H9 (cell line): ENCODE measurements at regions not wholly inside any gene's neighbourhood (a gene's known extent, or its start where the extent isn't known, plus 50 kb on each side); places are given as distances from the start of the nearest gene placed in this dataset.

Source experiments
- DNase-seq: peaks from one replicate; pipeline ENCODE4 v3.0.0-alpha.2; 2017
- H2AFZ ChIP-seq: one replicate; pipeline ENCODE4 v1.6.1; 2013; ENCODE audit warnings: mild to moderate bottlenecking, low read length, control low read depth, moderate library complexity
- H2AK5ac ChIP-seq: 2 replicates; pipeline ENCODE4 v1.6.1; 2013; ENCODE audit warnings: low read length, control low read depth, mixed read lengths; ENCODE audit not compliant: insufficient read length
- H2BK120ac ChIP-seq: one replicate; pipeline ENCODE4 v1.6.1; 2013; ENCODE audit warnings: low read depth, mild to moderate bottlenecking, low read length, control low read depth, inconsistent platforms; ENCODE audit not compliant: poor library complexity, severe bottlenecking
- H2BK12ac ChIP-seq: 2 replicates; pipeline ENCODE4 v1.6.1; 2013; ENCODE audit warnings: low read length, control low read depth, mixed read lengths, low read depth; ENCODE audit not compliant: insufficient read length
- H2BK15ac ChIP-seq: 2 replicates; pipeline ENCODE4 v1.6.1; 2013; ENCODE audit warnings: low read depth, low read length, control low read depth
- H2BK20ac ChIP-seq: one replicate; pipeline ENCODE4 v1.6.1; 2013; ENCODE audit warnings: low read depth, mild to moderate bottlenecking, low read length, control low read depth, inconsistent platforms; ENCODE audit not compliant: poor library complexity, severe bottlenecking
- H2BK5ac ChIP-seq: 2 replicates; pipeline ENCODE4 v1.6.1; 2013; ENCODE audit warnings: low read length, control low read depth, mixed read lengths; ENCODE audit not compliant: insufficient read length
- H3K14ac ChIP-seq: 2 replicates; pipeline ENCODE4 v1.6.1; 2013; ENCODE audit warnings: low read length, control low read depth; ENCODE audit not compliant: insufficient read depth
- H3K18ac ChIP-seq: 2 replicates; pipeline ENCODE4 v1.6.1; 2013; ENCODE audit warnings: low read depth, mild to moderate bottlenecking, mixed read lengths, low read length, control low read depth; ENCODE audit not compliant: insufficient read length
- H3K23ac ChIP-seq: 2 replicates; pipeline ENCODE4 v1.6.1; 2013; ENCODE audit warnings: low read length, control low read depth, mixed read lengths, low read depth; ENCODE audit not compliant: insufficient read length
- H3K23me2 ChIP-seq: 2 replicates; pipeline ENCODE4 v1.6.1; 2013; ENCODE audit warnings: low read depth, mild to moderate bottlenecking, mixed read lengths, low read length, control low read depth; ENCODE audit not compliant: insufficient read length, poor library complexity, severe bottlenecking
- H3K27ac ChIP-seq: 2 replicates; pipeline ENCODE4 v1.5.1; 2013; ENCODE audit warnings: low read length, control low read depth, mixed read lengths, low read depth; ENCODE audit not compliant: insufficient read length
- H3K27me3 ChIP-seq: 2 replicates; pipeline ENCODE4 v1.6.1; 2013; ENCODE audit warnings: low read length, control low read depth, inconsistent platforms; ENCODE audit not compliant: insufficient read depth
- H3K4ac ChIP-seq: 2 replicates; pipeline ENCODE4 v1.6.1; 2013; ENCODE audit warnings: low read depth, mild to moderate bottlenecking, control low read depth, inconsistent platforms, low read length, moderate library complexity
- H3K4me1 ChIP-seq: 2 replicates; pipeline ENCODE4 v1.6.1; 2013; ENCODE audit warnings: low read length, control low read depth, inconsistent platforms; ENCODE audit not compliant: insufficient read depth
- H3K4me2 ChIP-seq: 2 replicates; pipeline ENCODE4 v1.6.1; 2013; ENCODE audit warnings: low read length, control low read depth, mixed read lengths; ENCODE audit not compliant: insufficient read length, insufficient read depth
- H3K56ac ChIP-seq: 2 replicates; pipeline ENCODE4 v1.6.1; 2013; ENCODE audit warnings: low read depth, mild to moderate bottlenecking, mixed read lengths, low read length, control low read depth; ENCODE audit not compliant: insufficient read length
- H3K79me1 ChIP-seq: 2 replicates; pipeline ENCODE4 v1.6.1; 2013; ENCODE audit warnings: low read depth, mild to moderate bottlenecking, moderate library complexity, low read length, control low read depth, inconsistent platforms; ENCODE audit not compliant: insufficient read depth, poor library complexity, severe bottlenecking
- H3K79me2 ChIP-seq: 2 replicates; pipeline ENCODE4 v1.6.1; 2013; ENCODE audit warnings: low read length, control low read depth, inconsistent platforms; ENCODE audit not compliant: insufficient read depth
- H3K9ac ChIP-seq: 2 replicates; pipeline ENCODE4 v1.6.1; 2013; ENCODE audit warnings: low read length, control low read depth, mixed read lengths; ENCODE audit not compliant: insufficient read length; ENCODE audit errors: extremely low read depth
- H3K9me3 ChIP-seq: one replicate; pipeline ENCODE4 v1.6.1; 2013; ENCODE audit warnings: low read depth, low read length, inconsistent platforms; ENCODE audit not compliant: control insufficient read depth
- H3T11ph ChIP-seq: one replicate; pipeline ENCODE4 v1.6.1; 2013; ENCODE audit warnings: mild to moderate bottlenecking, low read length, control low read depth, inconsistent platforms
- H4K20me1 ChIP-seq: one replicate; pipeline ENCODE4 v1.6.1; 2013; ENCODE audit not compliant: control insufficient read depth, insufficient read length, insufficient read depth
- H4K5ac ChIP-seq: 2 replicates; pipeline ENCODE4 v1.6.1; 2013; ENCODE audit warnings: low read depth, mild to moderate bottlenecking, mixed read lengths, low read length, control low read depth; ENCODE audit not compliant: insufficient read length
- H4K8ac ChIP-seq: replicated peaks from 2 replicates; pipeline ENCODE4 v1.6.1; 2013; ENCODE audit warnings: low read length, control low read depth, mixed read lengths, low read depth; ENCODE audit not compliant: insufficient read length
- H4K91ac ChIP-seq: 2 replicates; pipeline ENCODE4 v1.6.1; 2013; ENCODE audit warnings: low read depth, mild to moderate bottlenecking, moderate library complexity, mixed read lengths, low read length, control low read depth; ENCODE audit not compliant: insufficient read length
- H3K27ac Mint-ChIP-seq, 3 experiments: 2 replicates in 2 of 3; 3 replicates in 1 of 3; pipeline ENCODE4 v1.8.0; 2020 to 2021; ENCODE audit warnings: mixed read lengths in 3 of 3, mild to moderate bottlenecking in 1 of 3, moderate library complexity in 1 of 3
- H3K27me3 Mint-ChIP-seq: 2 replicates; pipeline ENCODE4 v1.8.0; 2021; ENCODE audit warnings: low read depth, mild to moderate bottlenecking, moderate library complexity, mixed read lengths
- H3K36me3 Mint-ChIP-seq, 3 experiments: 2 replicates in 2 of 3; 3 replicates in 1 of 3; pipeline ENCODE4 v1.8.0; 2020 to 2021; ENCODE audit warnings: low read depth in 3 of 3, mixed read lengths in 3 of 3; ENCODE audit not compliant: insufficient read depth in 1 of 3
- H3K4me1 Mint-ChIP-seq, 2 experiments: 2 replicates each; pipeline ENCODE4 v1.8.0; 2020; ENCODE audit warnings: mixed read lengths in 2 of 2
- H3K4me3 Mint-ChIP-seq, 2 experiments: 2 replicates in 1 of 2; 3 replicates in 1 of 2; pipeline ENCODE4 v1.8.0; 2020 to 2021; ENCODE audit warnings: mild to moderate bottlenecking in 2 of 2, mixed read lengths in 2 of 2, moderate library complexity in 1 of 2
- H3K9me3 Mint-ChIP-seq, 2 experiments: 2 replicates in 1 of 2; 3 replicates in 1 of 2; pipeline ENCODE4 v1.8.0; 2020; ENCODE audit warnings: mild to moderate bottlenecking in 2 of 2, mixed read lengths in 2 of 2, moderate library complexity in 1 of 2
- WGBS: extraction: QIAGEN DNeasy Blood & Tissue Kit; methylation state at CpG from one replicate; pipeline ENCODE4 v1.1.7; 2013; ENCODE audit warnings: missing lambda C conversion rate, low lambda C conversion rate, mixed read lengths; ENCODE audit not compliant: insufficient read length; ENCODE audit errors: extremely low coverage; 5-methylcytosine and 5-hydroxymethylcytosine counted together
- TF ChIP-seq, protein P1 (sequence below): fragments of 200-600 bp; sonication (generic); conservative IDR thresholded peaks from 3 replicates; pipeline ENCODE4 v1.8.0; 2021; ENCODE audit warnings: antibody characterized with exemption, mild to moderate bottlenecking

- Histone ChIP-seq H4K20me1 (no peaks in the 10 kb centered on the region), H2BK5ac (no peak overlapping the region), H2BK15ac (no peak overlapping the region), H3K56ac (no peak overlapping the region), H3K23ac (no peak overlapping the region), H3K14ac (no peak overlapping the region), H3K27me3 (no peaks in the 10 kb centered on the region), H3K9me3 (no peaks in the 10 kb centered on the region), H3K79me2 (no peaks in the 10 kb centered on the region), H2AK5ac (no peak overlapping the region), H3T11ph (no peak overlapping the region), H3K4ac (no peak overlapping the region), H2BK120ac (no peak overlapping the region), H2BK12ac (no peak overlapping the region), H3K18ac (no peak overlapping the region), H4K8ac (no peak overlapping the region), H3K4me1 (no peaks in the 10 kb centered on the region), H2BK20ac (no peak overlapping the region), H3K23me2 (no peaks in the 10 kb centered on the region), H3K79me1 (no peaks in the 10 kb centered on the region), H3K4me2 (no peak overlapping the region), H4K5ac (no peak overlapping the region), H2AFZ (no peak overlapping the region), H3K9ac (no peak overlapping the region), H3K27ac (no peak overlapping the region), H4K91ac (no peak overlapping the region)
- H3K36me3 Mint-ChIP-seq, result peaks cover 2 to 10% (median 5%) of the 10 kb centered on the region in 3 experiments; a peak in 4 of 7 replicates
- TF ChIP-seq, protein P1, sequence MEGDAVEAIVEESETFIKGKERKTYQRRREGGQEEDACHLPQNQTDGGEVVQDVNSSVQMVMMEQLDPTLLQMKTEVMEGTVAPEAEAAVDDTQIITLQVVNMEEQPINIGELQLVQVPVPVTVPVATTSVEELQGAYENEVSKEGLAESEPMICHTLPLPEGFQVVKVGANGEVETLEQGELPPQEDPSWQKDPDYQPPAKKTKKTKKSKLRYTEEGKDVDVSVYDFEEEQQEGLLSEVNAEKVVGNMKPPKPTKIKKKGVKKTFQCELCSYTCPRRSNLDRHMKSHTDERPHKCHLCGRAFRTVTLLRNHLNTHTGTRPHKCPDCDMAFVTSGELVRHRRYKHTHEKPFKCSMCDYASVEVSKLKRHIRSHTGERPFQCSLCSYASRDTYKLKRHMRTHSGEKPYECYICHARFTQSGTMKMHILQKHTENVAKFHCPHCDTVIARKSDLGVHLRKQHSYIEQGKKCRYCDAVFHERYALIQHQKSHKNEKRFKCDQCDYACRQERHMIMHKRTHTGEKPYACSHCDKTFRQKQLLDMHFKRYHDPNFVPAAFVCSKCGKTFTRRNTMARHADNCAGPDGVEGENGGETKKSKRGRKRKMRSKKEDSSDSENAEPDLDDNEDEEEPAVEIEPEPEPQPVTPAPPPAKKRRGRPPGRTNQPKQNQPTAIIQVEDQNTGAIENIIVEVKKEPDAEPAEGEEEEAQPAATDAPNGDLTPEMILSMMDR, result no peak
- no peak overlapping the region for H3K4me3 Mint-ChIP-seq
- DNase-seq, result peak; percentile 35
- H3K27ac Mint-ChIP-seq, result no peak overlapping the region
- H3K9me3 Mint-ChIP-seq, result peaks cover 8 to 23% of the 10 kb centered on the region in 2 experiments; a peak in 4 of 5 replicates
- no CpG with 5 or more reads among the region's 5 CpGs for WGBS
- H3K4me1 Mint-ChIP-seq, result no peaks in the 10 kb centered on the region
- H3K27me3 Mint-ChIP-seq, result no peaks in the 10 kb centered on the region
Observed at GRCh38 chr12:74685385-74685784, 147.8 kb downstream of the ATXN7L3B start.
